22Rv1 (cell line): ENCODE measurements at regions not wholly inside any gene's neighbourhood (a gene's known extent, or its start where the extent isn't known, plus 50 kb on each side); places are given as distances from the start of the nearest gene placed in this dataset.

Source experiments
- ZFX ChIP-seq: fragments of 450-650 bp; IDR thresholded peaks from 2 replicates; pipeline ENCODE4 v1.6.1; 2017; ENCODE audit warnings: antibody characterized with exemption, borderline replicate concordance
- TF ChIP-seq, protein P1 (sequence below): fragments of 450-650 bp; IDR thresholded peaks from 2 replicates; pipeline ENCODE4 v1.5.1; 2017; ENCODE audit warnings: mild to moderate bottlenecking

GRCh38 chr2:226017107-226017506, 617.6 kb downstream of the NYAP2 start:
- TF ChIP-seq, protein P1, sequence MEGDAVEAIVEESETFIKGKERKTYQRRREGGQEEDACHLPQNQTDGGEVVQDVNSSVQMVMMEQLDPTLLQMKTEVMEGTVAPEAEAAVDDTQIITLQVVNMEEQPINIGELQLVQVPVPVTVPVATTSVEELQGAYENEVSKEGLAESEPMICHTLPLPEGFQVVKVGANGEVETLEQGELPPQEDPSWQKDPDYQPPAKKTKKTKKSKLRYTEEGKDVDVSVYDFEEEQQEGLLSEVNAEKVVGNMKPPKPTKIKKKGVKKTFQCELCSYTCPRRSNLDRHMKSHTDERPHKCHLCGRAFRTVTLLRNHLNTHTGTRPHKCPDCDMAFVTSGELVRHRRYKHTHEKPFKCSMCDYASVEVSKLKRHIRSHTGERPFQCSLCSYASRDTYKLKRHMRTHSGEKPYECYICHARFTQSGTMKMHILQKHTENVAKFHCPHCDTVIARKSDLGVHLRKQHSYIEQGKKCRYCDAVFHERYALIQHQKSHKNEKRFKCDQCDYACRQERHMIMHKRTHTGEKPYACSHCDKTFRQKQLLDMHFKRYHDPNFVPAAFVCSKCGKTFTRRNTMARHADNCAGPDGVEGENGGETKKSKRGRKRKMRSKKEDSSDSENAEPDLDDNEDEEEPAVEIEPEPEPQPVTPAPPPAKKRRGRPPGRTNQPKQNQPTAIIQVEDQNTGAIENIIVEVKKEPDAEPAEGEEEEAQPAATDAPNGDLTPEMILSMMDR: no peak
- TF ChIP-seq ZFX: no peak
